ENCODE measurements at regions not wholly inside any gene's neighbourhood (a gene's known extent, or its start where the extent isn't known, plus 50 kb on each side); places are given as distances from the start of the nearest gene placed in this dataset.
"Not testable (repeated sequence)": the region's sequence is repeated elsewhere in the genome, so short reads cannot be mapped to it uniquely, and the experiment has no call there.

DNA sequence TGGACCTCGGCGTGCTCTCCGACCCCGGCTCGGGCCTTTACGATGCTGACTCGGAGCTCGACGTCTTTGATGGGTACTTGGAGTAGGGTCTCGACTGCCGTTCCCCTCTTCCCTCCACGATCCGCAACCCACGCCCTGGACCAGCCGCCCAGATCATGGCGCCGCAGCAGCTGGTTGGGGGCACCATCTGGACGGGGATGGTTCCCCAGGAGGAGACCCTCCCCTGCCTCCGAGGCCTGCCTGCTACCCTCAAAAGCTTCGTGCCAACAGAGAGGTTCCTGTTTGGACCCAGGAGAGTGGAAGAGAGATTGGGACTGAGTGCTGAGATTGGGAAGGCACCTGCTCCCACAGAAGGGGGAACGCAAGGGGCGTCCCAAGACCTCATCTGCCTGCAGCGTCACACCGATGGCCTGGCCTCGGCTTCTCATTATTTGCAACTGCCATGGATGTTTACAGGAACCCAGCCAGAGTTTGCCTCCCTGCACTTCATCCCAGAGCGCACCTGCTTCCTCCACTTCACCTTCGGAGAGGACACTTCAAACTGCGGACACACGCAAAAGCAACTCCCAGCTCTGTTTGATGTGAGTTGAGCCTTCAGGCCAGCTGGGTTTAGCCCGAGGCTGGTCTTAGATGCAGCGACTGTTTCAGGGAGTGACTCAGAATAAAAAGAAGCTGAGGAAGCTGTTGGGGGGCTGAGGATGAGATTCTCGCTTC is 58.9 kb downstream of the GOLGA6L7 start:
- peak; percentile 73 for DNase-seq

DNA sequence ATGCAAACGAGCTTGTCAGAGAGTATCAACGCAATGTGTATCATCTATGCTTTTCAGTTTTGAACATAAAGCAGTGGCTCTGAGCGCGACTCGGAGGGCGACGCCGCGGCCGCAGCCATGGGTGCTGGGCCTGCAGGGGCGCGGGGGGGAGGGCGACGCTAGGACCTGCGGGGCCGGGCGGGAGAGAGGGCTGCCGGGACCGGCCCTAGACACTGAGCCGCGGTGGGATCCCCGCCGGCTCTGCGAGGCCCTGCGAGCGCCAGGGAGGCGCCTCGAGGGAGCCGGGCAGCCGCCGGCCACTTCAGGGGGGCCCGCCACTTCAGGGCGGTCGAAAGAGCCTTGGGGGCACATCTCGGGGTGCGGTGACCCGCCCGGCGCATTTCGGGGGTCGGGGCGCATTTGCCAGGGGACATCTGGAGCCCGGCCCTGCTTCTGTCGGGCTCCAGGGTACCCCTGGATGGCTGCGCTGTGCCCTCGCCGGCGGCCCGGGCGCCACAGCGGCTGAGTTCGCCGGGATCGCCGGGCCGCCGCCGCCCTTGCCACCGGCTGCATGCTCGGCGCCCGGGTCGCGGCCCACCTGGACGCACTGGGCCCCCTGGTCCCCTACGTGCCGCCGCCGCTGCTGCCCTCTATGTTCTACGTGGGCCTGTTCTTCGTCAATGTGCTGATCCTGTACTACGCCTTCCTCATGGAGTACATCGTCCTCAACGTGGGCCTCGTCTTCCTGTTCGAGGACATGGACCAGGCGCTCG is 59.6 kb downstream of the GOLGA6L7 start:
- not testable (repeated sequence) for DNase-seq

DNA sequence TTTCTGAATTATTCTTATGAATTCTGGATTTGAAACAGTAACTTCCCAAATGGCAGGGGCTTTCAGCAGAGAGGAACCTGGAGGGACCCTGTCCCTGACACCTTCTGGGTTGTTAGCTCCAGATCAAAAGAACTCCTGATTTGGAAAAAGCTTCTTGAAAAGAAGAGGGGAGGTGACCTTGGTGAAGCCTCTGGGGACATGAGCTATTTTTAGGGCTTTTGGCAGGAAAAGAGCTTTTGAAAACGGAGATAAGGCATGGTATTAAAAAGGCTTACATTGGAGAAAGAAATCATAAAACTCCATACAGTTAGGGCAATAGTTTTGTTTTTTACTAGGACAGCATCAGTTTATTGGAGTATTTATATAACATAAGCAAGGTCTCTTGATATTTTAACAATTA is 60.3 kb downstream of the GOLGA6L7 start:
- DNase-seq: not testable (repeated sequence)

DNA sequence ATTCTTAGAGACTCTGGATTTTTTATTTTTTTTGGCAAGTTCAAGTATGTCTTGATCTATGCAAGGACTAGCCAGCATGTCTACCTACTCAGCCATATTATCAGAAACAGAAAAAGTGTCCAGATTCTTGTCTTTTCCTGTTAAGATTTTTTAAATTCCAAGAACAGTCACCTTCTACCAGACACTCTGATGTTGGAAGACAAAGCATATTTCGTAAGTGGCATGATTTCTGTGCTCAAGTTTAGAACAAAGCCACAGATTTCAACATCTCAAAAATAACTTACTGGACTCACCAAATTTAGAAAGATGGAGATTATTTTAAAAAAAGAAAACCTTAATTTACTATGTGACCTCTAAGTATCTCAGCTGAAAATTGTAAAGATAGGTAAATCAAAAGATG is 61.9 kb downstream of the GOLGA6L7 start:
- DNase-seq: no peak

DNA sequence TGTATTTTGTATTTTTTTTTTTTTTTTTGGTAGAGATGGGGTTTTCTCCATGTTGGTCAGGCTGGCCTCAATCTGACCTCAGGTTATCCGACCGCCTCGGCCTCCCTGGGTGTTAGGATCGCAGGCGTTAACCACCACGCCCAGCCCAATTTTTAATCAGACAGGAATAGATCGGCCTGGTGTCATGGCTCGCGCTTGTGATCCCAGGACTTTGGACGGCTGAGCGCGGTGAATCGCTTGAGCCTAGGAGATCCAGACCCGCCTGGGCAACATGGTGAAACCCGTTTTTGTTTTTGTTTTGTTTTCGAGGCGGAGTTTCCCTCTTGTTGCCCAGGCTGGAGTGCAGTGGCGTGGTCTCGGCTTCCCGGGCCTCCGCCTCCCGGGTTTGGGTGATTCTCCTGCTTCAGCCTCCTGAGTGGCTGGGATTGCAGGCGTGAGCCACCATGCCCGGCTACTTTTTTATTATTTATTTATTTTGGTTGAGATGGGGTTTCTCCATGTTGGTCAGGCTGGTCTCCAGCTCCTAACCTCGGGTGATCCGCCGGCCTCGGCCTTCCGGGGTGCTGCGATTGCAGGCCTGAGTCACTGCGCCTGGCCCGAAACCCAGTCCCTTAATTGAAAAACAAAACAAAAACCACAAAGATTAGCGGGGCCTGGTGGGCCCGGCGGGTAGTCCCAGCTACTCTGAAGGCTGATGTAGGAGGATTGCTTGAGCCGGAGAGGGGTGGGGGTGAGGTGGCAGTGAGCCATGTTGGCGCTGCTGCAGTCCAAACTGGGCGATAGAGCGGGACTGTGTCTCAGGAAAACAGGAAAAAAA is 63.9 kb downstream of the GOLGA6L7 start:
- not testable (repeated sequence) for DNase-seq

DNA sequence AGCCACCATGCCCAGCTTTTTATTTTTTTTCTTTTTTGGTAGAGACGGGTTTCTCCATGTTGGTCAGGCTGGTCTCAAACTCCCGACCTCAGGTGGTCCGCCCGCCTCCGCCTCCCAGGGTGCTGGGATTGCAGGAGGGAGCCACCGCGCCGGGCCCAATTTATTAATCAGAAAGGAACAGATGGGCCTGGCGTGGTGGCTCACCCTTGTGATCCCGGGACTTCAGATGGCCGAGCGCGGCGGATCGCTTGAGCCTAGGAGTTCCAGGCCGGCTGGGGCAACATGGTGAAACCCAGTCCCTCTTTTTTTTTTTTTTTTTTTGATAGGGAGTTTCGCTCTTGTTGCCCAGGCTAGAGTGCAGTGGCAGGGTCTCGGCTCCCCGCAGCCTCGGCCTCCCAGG is 64.6 kb downstream of the GOLGA6L7 start:
- no peak for DNase-seq

DNA sequence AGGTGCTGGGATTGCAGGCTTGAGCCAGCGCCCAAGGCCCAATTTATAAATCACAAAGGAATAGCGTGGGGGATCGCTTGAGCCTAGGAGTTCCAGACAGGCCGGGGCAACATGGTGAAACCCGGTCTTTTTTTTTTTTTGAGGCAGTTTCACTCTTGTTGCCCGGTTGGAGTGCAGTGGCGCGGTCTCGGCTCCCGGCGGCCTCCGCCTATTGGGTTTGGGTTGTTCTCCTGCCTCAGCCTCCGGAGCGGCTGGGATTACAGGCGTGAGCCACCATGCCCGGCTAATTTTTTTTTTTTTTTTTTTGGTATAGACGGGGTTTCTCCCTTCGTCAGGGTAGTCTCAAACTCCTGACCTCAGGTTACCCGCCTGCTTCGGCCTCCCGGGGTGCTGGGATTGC is 65.0 kb downstream of the GOLGA6L7 start:
- DNase-seq: no peak

DNA sequence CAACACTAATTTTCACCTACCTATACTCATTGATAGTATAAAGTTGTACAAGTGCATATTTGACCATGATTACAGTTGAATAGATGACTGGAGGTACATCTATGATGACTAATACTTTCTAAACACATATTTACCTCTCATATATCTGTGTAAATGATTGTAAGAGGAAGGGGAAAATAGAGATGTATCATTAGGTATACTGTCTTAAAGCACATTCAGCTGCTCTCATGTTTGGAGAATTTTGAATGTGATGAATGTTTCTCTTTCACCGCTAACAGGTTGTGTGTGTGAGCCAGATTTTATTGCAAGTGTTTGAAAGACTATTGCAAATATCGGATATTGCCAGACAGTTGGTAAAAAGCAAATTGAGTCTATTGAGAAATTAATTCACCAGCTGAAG is 66.2 kb upstream of the GOLGA8M start:
- DNase-seq: not testable (repeated sequence)

DNA sequence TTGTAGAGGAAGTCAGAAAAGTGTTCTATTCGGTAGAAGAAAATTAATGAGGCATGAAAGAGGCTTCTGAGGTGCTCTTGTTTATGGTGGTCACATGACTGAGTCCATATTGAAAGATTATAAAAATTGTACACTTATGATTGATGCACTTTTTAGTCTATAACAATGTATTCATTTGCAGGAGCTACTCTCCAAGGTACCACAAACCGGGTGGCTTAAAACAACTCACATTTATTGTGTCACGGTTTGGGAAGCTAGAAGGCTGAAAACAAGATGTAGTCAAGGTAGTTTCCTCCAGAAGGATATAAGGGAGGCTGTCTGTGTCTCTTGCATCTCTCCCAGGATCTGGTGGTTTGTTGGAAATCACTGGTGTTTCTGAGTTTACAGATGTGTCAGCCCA is 60.6 kb upstream of the GOLGA8M start:
- DNase-seq: not testable (repeated sequence)

Data from DMS153 (cell line).